ENCODE measurements at regions not wholly inside any gene's neighbourhood (a gene's known extent, or its start where the extent isn't known, plus 50 kb on each side); places are given as distances from the start of the nearest gene placed in this dataset.

GRCh38 chr18:41537666-41538065, 417.4 kb upstream of the PIK3C3 start:
- no peak for DNase-seq

DNA sequence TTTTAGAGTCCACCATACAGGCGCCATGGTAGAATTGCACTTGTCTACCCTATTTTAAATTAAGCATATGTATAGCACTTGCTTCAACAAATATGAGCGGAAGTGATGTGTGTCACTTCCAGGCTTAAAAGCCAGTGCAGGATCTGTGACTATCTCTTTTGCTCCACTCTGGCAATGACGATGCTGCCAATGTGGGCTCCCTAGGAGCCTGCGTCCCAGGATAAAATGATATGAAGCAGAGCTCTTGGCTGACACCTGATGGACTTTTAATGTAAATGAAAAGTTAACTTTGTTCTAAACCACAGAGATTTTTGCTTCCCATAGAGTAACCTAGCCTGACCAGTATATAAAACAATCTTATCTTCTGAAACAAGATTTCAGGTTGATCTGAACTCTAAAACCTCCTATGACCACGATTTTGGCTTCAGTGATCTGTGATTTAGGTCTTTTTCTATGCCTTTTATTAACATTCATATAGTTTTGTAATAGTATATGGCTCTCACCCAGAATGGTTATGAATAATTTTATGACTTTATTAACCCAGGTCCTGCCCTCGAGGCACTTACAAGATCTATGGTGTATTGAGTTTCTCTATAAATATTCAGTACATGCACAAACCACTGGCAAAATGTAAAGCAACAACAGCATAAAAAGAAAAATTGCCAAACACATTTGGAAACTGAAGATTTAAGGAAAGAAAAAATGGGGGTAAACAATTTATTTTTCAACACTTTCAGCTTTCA, 422.5 kb upstream of the PIK3C3 start:
- DNase-seq: no peak

- no peak for DNase-seq
Measured at GRCh38 chr18:41530970-41531369, 424.1 kb upstream of the PIK3C3 start.

GRCh38 chr18:41529093-41529492, 425.9 kb upstream of the PIK3C3 start:
- no peak for DNase-seq

GRCh38 chr18:41526054-41526453, 429.0 kb upstream of the PIK3C3 start:
- no peak for DNase-seq

GRCh38 chr18:41524674-41525470, 430.2 kb upstream of the PIK3C3 start:
- DNase-seq: no peak

DNA sequence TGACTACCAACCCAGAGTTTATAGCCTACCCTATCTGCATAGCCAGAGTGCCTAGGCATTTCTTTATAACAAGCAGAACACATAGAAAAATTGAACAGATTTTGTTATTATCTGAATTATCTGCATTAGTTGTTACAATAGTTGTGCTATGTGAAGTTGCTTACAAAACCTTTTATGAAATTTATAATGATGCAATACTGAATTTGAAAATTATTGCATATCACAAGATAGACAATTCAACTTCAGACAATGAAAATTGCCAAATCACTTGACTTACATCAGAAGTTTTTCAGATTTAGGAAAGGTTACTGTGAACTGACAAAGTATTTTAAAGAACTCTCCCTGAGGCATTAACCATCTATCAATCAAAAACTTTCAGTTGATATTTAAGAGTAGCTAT, 437.9 kb upstream of the PIK3C3 start:
- no peak for DNase-seq

- DNase-seq: no peak
Measured at GRCh38 chr18:41513438-41513837, 441.6 kb upstream of the PIK3C3 start.

GRCh38 chr18:41504316-41504715, 450.7 kb upstream of the PIK3C3 start:
- no peak for DNase-seq

DNA sequence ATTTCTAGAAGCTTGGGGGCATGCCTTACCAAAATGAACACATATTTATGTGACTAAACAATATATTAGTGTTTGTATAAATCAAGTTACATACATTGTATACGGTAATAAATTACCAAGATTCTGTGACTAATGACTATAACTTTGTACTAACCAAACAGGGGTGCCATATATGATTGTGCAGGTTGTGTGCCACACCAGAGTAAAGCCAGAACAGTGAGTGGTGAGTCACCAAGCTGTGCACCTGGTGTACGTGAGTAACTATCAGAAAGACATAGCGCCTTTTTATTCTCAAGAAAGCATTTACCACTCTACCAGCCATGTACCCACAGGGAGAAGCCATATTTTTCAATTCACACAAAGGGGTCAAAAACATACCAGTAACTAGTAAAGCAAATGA, 453.2 kb upstream of the PIK3C3 start:
- DNase-seq: no peak

DNA sequence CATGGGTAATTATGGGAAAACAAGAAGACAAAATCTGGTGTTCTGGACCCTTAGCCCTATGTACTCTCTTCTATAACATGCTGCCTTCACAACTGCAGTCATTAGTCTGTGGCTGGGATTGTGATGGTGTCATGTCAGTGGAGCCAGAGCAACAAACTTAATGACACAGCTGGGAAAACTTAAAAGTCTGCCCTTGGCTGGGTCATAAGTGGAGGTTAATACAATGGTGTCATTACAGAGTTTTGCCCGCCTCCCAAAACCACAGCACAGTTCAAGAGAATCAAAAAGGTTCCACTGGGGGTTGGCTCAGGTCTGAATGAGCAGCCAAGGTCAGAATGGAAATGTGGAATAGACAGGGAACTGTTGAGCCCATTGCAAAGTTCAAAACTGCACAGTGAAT, 455.7 kb upstream of the PIK3C3 start:
- DNase-seq: no peak

- DNase-seq: no peak
Measured at GRCh38 chr18:41490861-41491260, 464.2 kb upstream of the PIK3C3 start.

DNA sequence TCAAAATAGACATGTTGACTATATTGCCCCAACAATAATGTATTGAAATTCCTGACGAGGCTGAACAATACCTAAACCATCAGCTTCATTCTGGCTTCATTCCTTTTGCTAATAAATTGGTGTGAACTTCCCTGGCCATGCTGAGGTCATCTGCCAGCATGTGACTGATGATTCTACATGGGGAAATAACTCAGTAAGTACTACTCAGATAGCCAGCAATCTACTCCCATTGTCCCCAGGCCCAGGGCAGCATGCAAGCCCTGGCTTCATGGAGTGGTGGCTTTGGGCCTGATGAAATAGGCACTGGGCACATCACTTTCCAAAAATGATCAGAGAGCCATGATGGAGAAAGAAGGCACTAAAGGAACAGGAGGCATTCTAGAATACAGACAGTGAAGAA, 468.5 kb upstream of the PIK3C3 start:
- DNase-seq: no peak

- DNase-seq: no peak
Measured at GRCh38 chr18:41484069-41484468, 471.0 kb upstream of the PIK3C3 start.

- no peak for DNase-seq
Measured at GRCh38 chr18:41482501-41482900, 472.5 kb upstream of the PIK3C3 start.

- no peak for DNase-seq
Measured at GRCh38 chr18:41466436-41467160, 488.4 kb upstream of the PIK3C3 start.

DNA sequence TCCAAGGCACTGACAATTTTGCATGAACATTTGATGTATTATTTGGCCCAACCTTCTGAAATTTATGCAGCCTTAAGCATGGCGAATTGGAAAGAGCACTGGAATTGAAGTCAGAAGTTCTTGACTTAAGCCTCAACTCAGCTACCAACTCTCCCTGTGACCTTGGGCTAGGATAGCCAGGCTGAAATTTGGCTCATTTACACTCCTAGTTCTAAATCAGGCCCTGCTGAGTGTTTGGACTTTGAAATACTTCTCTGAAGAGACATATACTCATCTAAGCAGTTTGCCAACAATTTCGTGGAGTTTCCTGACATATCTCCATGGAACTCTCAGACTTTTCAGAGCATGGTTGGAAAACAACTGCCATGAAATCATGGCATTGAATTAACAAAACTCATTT, 489.6 kb upstream of the PIK3C3 start:
- no peak for DNase-seq

DNA sequence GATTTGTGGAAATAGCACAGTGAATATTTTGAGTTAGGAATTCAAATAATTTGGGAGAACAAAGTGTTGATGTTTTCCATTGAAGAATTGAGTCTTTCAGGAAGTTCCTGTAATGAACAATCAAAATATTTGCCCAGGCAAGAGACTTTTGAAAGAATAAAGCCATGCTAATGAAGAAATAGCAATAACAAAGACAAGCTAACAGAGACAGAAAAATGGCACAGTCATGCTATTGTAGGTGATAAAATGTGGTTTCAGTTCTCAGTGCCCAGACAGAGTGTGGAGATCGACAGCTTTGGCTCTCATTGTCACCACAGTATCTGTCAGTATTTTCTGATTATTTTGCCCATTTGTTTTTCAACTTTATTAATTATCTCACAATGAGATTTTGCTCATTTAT, 490.8 kb upstream of the PIK3C3 start:
- no peak for DNase-seq

GRCh38 chr18:41462946-41463345, 492.1 kb upstream of the PIK3C3 start:
- no peak for DNase-seq

- no peak for DNase-seq
Measured at GRCh38 chr18:41461114-41461513, 493.9 kb upstream of the PIK3C3 start.

GRCh38 chr18:41459656-41460055, 495.4 kb upstream of the PIK3C3 start:
- DNase-seq: no peak

- DNase-seq: no peak
Measured at GRCh38 chr18:41458376-41458775, 496.7 kb upstream of the PIK3C3 start.

DNA sequence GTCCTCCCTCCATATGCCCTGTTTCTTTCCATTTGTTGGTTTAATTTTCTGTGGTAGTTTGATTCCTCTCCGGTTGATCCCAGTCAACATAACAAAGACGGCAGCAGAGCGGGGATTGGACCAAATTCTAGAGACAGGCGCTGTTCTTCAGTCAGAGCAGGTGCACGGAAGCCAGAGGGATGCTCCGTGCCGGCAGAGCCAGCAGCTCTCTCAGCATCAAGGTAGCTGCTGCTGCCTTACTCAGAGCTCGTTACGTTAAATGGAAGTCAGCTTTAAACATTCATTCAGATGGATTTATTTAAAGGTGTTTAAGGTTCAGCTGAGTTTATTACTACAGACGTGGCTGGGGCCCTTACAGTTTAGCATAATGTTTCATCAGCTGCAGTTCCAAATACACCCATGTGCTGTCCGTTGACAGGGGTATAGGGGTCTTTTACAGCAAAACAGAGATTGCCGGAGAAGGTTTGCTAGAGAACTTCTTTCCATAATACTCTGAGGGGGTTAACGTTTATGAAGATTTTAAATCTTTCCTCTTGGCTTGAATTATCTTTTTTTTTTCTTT, 497.2 kb upstream of the PIK3C3 start:
- DNase-seq: no peak

Measured in CD4-positive, alpha-beta T cell treated with Interleukin-17A for 4 hours (primary cell).